Nucleus accumbens (tissue), 56 donors: ENCODE measurements at regions not wholly inside any gene's neighbourhood (a gene's known extent, or its start where the extent isn't known, plus 50 kb on each side); places are given as distances from the start of the nearest gene placed in this dataset.
"Not testable (repeated sequence)": the region's sequence is repeated elsewhere in the genome, so short reads cannot be mapped to it uniquely, and the experiment has no call there.

ENCODE experiments used
- DNase-seq, 56 donors: peaks; one replicate each; lab custom pipeline; 2025; lab: John Stamatoyannopoulos, UW

DNA sequence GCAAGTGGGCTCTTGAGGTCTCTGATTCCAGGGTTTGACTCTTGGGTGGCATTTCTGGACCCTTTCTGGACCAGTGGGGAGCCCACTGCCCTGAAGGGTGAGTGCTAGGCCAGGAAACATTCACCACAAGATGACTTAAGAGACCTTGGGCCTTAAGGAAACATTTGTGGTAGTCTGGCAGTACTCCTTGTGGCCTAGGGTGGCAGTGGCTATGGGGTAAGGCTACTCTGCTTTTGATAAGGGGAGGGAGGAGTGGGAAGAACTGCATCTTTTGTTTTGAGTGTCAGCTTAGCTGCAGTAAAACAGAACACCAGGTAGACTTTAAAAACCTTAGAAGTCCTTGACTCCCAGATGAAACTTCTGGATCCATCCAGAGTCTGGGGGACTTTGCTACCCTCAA lies 529.3 kb upstream of the LRRC7 start:
- DNase-seq = no peak

DNA sequence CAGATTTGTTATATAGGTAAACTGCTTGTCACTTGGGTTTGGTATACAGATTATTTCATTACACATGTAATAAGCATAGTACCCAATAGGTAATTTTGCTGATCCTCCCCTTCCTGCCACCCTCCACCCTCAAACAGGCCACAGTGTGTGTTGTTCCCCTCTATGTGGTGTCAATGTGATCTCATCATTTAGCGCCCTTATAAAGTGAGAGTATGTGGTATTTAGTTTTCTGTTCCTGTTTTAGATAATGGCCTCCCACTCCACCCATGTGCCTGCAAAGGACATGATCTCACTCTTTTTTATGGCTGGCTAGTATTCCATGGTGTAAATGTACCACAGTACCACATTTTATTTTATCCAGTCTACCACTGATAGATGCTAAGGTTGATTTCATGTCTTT lies 522.1 kb upstream of the LRRC7 start:
- no peak for DNase-seq

DNA sequence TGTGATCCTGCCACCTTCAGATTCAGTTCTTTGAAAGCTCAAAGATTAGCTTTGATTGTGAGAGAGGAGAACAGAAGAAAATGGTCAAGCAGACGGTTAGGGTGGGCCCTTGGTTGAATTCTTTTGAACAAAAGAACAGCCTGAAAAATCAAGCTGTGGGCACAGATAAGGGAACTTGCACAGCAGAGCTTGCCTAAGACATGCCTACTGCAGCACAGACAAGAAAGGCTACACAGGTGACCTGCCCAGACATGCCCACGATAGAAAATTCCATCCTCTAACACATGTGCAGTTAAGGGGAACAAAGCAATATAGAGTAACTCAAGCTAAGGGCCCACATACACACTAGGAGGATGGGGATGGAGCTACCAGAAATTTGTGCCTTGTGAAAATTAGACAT lies 512.5 kb upstream of the LRRC7 start:
- DNase-seq = no peak

DNA sequence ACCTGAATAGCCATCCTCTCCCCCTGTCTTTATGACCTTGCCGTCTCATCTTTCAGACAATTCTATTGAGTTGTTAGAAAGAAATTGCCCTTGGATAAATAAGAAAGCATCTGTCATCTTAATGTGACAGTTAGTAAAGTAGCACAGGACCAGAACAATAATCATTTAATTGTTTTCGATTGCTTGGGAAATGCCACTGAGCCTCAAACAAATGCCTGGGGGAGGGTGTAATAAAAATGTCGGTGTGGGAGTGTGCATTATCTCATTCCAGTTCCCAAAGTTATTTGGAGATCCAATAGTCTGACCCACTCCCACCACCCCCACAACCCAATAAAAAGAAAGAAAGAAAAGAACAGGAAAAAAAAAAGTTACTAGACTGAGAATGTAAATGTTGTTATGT lies 509.3 kb upstream of the LRRC7 start:
- no peak for DNase-seq

DNA sequence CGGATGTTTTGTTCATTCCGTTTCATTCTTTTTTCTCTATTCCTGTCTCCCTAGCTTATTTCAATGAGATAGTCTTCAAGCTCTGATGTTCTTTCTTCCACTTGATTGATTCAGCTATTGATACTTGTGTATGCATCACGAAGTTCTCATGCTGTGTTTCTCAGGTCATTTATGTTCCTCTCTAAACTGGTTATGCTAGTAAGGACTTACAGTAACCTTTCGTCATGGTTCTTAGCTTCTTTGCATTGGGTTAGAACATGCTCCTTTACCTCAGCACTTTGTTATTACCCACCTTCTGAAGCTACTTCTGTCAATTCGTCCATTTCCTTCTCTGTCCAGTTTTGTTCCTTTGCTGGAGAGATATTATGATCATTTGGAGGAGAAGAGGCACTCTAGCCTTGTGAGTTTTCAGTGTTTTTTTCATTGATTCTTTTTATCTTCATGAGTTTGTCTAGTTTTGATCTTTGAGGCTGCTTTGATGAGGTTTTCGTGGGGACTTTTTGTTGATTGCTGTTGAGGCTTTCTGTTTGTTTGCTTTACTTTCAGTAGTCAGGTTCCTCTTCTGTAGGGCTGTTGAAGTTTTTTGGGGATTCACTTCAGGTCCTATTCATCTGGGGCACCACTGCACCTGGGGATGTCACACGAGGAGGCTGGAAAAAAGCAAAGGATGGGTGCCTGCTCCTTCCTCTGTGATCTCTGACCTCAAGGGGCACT lies 496.9 kb upstream of the LRRC7 start:
- DNase-seq = no peak

DNA sequence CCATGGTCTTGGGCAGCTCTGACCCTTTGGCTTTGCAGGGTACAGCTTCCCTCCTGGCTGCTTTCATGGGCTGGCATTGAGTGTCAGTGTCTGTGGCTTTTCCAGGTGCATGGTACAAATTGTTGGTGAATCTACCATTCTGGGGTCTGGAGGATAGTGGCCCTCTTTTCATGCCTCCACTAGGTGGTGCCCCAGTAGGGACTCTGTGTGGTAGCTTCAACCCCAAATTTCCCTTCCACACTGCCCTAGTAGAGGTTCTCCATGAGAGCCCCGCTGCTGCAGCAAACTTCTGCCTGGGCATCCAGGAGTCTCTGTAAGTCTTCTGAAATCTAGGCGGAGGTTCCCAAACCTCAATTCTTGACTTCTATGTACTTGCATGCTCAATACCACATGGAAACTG lies 494.5 kb upstream of the LRRC7 start:
- DNase-seq = no peak

DNA sequence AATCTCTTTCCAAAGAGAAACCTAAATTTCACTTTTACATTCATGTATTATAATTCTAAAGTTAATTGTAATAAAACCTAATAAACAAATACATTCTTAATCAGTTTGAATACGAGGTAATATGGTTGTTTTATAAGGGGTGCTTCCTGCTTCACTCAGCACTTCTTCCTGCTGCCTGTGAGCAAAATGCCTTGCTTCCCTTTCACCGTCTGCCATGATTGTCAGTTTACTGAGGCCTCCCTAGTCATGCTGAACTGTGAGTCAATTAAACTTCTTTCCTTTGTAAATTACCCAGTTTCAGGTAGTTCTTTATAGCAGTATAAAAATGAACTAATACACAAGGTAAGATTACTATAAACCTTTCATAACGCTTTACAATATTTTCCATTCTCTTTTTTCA lies 491.1 kb upstream of the LRRC7 start:
- DNase-seq = peak in 1 of 56 donors; percentile 1

DNA sequence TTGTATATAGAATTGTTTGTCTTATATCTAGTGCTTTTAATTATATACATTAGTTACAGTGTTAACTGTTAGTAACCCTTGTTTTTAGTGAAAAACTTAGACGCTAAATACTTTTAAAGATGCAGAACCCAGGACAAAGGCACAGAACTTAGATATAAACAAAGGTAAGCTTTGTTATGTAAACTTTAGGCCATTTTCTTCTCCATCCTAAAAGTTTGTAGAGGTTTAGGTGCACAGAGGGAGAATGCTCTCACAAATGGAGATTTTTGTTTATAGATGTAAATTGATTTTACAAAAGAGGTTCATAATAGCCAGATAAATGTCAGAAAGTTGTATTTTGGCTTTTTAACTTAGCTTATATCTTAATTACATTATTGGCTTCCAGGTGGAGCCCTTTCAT lies 490.5 kb upstream of the LRRC7 start:
- no peak for DNase-seq

DNA sequence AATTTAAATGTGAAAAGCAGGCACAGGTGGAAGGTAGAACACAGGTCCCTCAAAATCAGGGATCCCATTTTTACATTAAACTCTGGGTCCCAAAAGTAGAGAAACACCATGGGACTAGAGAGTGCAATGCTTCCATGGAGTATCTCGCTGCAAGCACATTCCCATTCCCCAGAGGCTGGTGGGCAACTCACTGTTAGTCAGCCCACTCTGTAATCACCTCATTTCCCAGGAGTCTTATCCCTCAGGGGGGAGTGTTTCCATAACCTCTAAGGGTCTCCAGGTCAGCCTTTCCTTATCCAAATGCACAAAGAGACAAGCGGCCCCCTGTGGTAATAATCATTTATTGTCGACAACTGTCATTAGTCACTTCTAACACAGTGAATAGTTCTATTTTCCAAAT lies 490.1 kb upstream of the LRRC7 start:
- DNase-seq = no peak

DNA sequence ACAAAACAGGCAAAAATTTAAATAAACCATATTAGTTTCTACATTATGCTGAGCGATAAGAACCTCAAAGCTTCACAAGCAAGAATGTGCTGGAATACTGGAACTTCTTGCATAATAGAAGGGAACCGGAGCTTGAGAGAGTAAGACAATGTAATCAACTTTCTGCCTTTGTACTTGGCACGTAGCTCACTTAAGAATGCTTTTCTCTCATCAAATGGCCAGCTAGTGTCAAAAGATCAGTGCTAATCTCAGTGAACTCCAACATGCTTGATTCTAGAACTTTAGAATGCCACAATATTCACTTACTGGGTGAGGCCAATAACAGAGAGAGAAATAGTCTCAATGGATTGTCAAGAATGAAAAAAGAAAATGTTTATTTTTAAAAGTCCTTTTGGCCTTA lies 486.1 kb upstream of the LRRC7 start:
- no peak for DNase-seq

DNA sequence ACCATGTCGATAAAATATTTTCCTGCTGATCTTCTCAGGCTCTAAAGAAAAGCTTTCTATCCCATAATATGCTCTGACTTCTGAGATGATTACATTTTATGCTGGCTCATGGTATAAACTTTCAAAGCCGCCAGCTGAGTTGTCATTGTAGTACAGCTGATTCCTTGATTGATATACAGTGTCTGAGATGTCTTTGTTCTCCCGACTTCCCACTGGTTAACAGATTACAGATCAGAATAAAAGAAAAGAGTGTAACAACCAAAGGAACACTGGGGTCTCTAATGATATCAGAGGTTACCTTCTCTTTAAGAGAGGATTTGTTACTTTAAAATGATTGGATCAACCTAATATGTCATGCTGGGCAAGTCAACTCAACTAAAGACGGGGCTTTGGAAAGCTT lies 485.4 kb upstream of the LRRC7 start:
- DNase-seq = no peak

DNA sequence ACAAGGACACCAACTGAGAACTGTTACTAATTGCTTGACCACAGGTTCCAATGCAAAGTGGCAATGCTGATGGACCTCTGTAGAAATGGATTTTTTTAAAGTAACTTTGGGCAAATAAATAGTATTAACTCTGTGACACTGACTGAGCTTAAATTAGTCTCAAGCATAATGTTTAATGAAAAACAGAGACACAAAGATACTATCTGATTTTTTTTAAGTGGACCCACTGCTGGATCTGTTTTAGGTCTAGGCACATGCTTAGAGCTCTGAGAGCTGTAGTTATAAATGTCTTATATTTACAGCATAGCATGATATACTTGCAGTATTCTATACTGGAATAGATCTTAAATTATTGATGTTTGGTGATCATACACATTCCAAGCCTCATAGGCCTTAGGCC lies 481.6 kb upstream of the LRRC7 start:
- no peak for DNase-seq

DNA sequence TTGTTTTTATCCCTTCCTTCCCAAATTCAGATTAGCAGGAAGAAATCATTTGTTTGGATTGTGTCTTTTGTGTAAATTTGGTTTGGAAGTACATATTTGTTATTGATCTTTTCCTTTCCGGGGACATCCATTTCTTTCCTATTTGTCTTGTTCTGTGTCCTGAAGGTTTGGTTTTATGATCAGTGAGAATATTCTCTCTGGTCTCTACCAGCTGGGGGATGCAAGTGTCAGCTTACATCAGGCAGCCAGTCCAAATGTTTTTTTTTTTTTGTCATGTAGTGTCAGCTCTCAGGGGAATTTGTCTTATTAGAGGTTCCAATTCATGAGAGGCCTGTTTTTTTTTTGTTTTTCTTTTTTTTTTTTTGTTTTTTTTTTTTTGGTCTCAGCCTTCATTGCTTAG lies 479.2 kb upstream of the LRRC7 start:
- no peak for DNase-seq

DNA sequence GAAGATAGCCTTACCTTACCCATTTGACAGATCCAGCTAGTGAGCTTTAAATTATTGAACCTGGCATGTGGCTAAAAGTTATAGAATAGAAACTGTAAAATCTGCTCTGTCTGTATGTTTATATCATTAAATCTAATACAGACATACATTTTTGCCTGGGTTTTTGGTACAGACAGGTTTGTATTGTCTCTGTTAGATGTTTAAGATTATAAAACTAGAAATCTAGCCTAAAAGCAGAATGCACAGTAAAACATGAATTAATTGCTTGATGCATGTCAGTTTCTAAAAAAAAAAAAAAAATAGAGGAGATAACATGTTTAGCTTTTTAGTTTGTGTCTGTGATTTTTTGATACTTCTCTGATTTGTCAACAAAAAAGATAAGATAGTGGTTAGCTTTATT lies 477.6 kb upstream of the LRRC7 start:
- DNase-seq = no peak

DNA sequence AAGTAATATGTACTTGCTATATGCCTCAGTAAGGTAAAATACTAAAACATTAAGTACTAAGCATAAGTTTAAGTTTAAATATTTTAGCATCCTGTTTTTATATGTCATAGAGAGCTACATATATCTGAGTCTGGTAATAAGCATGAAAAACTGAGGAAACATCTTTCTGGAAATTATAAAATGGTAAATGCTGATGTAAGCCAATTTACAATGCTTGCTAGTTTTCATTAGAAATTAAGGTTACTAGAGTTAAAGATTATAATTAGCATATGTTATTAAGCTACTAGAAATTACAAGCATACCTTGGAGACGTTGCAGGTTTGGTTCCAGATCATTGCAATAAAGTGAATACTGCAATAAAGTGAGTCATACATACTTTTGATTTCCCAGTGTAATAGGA lies 477.0 kb upstream of the LRRC7 start:
- DNase-seq = no peak

DNA sequence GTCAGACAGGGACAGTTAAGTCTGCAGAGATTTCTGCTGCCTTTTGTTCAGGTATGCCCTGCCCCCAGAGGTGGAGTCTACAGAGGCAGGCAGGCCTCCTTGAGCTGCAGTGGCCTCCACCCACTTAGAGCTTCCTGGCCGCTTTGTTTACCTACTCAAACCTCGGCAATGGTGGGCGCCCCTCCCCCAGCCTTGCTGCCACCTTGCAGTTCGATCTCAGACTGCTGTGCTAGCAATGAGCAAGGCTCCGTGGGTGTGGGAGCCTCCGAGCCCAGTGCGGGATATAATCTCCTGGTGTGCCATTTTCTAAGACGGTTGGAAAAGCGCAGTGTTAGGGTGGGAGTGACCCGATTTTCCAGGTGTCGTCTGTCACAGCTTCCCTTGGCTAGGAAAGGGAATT lies 465.7 kb upstream of the LRRC7 start:
- not testable (repeated sequence) for DNase-seq

DNA sequence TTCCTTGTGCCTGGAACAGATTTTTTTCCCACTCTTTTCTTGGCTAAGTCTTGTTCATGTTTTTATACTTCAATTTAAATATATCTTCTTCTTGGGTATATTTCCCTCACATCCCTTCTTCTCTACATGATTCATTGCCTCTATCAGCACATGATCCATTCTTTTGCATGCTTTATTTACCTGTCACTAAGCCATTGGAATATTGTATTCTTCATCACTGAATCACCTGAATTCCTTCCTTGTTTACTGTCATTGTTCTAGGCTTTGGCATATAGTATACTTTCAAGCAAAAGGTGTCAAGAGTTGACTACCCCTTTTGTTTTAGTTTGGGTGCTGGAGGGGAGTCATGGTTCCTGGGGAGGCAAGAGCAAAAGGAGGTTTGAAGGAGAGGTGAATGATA lies 464.5 kb upstream of the LRRC7 start:
- DNase-seq = no peak

DNA sequence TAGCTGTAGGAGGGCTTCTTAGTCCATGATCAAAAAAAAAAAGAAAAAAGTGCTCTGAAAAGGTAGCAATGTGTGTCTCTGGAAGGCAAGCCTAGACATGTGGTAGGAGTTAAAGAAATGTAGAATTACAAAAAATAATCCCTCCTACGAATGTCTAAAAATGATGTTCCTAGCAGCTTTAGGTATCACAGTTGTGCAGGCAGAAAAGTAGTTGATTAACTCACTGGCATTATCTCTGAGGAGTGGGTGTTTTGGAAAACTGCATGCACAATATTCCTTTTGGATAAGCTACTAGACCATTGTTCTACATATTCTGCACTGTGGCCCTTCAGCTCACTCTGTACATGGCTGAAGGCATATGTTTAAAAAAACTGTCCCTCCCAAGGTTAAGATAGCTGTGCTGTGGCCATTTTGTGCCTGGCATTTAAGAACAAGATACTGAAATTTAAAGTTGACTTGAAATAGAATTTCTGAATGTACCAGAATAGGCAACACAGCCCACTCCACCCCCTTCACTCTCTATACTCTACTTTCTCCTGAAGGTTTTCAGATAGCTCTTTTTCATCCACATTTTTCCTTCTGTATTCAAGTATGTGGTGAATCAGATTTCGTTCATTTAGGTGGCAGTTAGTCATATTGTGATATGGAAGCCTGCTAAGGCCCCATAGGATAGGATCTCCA lies 463.9 kb upstream of the LRRC7 start:
- peak in 16 of 56 donors; percentile 0 to 54 (median 26) for DNase-seq

DNA sequence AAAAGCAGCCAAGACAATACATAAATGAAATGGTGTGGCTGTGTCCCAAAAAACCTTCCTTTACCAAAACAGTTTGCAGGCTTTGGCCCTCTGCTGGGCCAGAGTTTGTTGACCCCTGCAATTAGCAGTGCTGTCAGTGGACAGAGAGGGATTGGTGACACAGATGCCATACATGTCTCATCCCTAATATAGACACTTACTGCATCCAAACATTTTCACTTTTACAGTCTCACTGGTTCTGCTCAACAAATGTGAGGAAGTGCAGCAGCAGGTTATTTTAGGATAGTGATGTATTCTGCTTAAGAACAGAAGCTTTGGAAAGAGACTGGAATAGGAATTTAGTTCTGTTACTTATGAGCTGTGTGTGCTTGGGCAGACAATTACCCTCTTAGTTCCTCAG lies 462.8 kb upstream of the LRRC7 start:
- DNase-seq = no peak

DNA sequence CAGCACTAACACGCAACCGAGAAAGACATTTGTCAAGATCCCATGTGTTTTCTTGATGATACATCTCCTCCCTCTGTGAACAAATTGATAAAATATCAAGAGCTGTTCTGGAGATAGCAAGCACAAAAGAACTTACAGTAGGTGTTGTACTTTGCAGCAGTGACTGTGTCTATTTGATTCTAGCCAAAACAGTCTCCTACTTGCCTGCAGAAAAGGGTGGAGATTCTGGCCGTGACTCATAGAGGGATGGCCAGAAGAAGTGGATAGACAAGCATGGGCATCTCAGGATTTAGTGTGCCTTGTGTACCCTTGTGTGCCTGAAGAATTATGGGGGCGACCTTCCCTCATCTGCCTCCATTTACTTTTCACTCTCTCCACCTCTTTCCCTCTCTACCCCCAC lies 458.4 kb upstream of the LRRC7 start:
- no peak for DNase-seq

DNA sequence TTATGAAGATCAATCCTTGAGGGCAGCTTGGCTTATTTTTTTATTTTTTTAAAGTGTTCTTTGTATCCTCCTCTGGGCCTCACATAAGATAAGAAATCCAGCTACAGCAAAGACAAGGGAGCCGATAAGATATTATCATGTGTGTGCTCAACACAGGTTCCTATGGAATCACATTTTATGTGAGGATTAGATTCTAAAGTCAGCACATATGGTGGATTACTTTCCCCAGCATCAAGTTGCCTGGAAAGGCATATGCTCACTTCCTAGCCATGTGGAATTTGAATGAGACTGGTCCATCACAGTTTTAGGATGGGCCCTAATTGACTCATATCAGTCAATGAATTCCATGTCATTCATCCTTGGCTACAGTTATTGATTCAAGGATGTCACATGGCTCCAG lies 456.9 kb upstream of the LRRC7 start:
- DNase-seq = no peak

DNA sequence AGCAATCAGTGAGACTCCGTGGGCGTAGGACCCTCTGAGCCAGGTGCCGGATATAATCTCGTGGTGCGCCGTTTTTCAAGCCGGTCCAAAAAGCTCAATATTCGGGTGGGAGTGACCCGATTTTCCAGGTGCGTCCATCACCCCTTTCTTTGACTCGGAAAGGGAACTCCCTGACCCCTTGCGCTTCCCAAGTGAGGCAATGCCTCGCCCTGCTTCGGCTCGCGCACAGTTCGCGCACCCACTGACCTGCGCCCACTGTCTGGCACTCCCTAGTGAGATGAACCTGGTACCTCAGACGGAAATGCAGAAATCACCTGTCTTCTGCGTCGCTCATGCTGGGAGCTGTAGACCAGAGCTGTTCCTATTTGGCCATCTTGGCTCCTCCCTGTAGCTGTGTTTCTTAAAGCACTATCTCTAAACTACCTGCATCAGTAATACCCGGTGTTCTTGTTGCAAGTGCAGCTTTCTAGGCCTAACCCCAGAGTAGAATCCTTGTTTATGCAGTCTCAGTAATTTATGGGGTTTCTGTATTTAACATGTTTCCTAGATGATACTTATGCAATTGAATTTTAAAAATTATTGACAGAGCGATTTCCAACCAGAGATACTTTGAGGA lies 447.5 kb upstream of the LRRC7 start:
- DNase-seq = not testable (repeated sequence)
